HG03457 (cell line): ENCODE measurements at regions not wholly inside any gene's neighbourhood (a gene's known extent, or its start where the extent isn't known, plus 50 kb on each side); places are given as distances from the start of the nearest gene placed in this dataset.

Source experiments
- ATAC-seq: cut with Tn5 transposase; IDR thresholded peaks from one replicate; pipeline ENCODE4 v1.9.1; 2021; ENCODE audit warnings: moderate number of reproducible peaks; ENCODE audit not compliant: unreplicated experiment

DNA sequence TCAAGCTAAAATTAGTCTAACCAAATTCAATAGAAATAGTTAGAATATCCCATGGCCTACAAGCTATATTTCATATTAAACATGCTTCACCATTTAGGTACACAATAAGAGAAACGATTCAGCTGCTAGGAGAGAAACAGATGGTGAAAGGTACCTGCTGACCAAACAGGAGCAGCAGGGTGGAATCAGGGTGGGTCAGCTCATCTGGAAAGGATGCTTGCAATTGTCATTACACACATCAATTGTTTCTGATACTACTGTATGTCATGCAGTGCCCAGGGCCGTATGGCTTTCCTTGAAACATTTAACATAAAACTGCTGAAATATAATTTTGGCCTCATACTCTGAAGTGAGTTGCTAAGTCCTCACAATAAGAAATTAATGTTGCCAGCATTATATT, 776.0 kb downstream of the DACH1 start:
- ATAC-seq = no peak

GRCh38 chr13:71089056-71089455, 777.9 kb downstream of the DACH1 start:
- no peak for ATAC-seq

GRCh38 chr13:71087432-71087831, 779.6 kb downstream of the DACH1 start:
- no peak for ATAC-seq

GRCh38 chr13:71087006-71087405, 780.0 kb downstream of the DACH1 start:
- ATAC-seq = no peak

DNA sequence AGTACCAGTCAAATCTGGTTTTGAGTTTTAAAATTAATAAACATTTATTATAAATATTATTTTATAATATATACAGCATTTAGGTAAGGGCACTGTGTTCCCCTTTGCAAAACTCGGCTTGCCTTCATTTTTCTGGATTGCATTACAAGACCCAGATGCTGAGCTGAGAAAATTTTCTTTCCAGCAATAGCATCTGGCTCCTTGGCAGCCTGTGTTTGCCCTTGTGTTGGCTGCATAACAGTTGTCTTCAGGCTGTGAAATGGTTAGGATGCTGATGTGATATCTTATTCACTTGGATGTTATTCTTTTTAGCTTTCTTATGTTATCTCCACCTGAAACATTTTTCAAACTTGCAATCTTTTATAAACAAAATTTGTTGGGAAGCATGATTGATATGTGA, 784.4 kb downstream of the DACH1 start:
- ATAC-seq = no peak

GRCh38 chr13:71079638-71080037, 787.4 kb downstream of the DACH1 start:
- ATAC-seq = no peak

DNA sequence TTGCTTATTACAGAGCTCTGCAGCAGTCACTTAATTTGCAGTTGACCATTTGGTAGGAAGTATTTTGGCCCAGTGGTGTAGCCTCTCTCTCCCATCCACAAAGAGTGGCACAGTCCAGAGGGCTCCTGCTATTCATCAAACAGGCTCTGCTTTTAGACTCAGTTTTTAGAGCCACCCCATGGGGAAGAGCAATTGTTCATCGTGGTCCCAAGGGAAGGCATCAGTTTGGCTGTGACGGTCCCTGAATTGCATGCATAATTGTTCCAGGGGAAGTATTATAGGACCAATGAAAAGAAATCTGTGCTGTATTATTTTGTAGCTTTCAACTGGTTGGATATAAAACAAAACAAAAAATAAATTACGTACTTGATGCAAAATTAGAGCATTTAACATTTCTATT, 799.0 kb downstream of the DACH1 start:
- no peak for ATAC-seq

DNA sequence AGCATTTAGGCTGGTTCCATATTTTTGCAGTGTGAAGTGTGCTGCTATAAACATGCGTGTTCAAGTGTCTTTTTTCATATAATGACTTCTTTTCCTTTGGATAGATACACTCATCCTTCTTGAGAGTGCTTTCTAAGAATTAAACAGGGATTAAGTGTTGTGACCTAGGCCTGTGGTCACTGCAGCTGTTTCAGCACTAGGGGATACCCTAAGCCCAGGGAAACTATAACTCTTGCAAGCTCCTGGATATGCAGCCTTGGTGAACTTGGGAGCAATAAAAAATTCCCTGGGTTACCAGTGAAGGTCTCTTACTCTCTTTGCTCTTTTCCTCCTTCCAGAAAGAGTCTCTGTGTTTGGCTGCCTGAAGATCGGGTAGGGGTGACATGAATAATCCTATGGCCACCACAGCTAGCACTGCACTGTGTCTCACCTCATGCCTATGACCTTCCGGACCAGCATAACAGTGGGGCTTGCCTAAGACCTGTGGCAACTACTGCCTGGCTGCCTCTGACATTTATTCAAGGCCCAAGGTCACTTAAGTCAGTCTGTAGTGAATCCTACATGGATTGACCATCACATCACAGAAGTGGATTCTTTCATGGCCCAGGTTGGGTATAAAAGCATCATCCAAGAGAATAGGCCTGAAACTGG, 799.7 kb downstream of the DACH1 start:
- no peak for ATAC-seq

- ATAC-seq = no peak
Measured at GRCh38 chr13:71056581-71056980, 810.4 kb downstream of the DACH1 start.

DNA sequence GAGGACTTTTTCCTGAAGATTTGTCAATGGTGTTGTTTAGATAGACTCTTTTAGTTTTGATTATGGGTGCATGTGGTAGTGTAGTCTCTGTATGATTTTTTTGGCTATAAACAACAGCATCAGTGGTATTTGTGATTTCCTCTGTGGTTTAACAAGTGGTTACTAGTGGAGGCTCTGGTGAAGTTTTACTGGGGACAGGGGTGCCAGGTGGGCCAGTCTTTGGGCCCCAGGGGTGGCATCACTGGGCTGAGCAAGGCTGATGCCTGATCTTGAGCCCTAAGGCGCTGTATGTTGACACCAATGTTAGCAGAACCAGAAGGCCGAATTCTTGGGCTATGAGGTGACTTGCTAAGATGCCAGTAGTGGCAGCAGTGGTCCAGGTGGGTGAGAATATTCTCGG, 811.4 kb downstream of the DACH1 start:
- no peak for ATAC-seq

GRCh38 chr13:71055047-71055446, 812.0 kb downstream of the DACH1 start:
- no peak for ATAC-seq

- ATAC-seq = peak; percentile 82
Measured at GRCh38 chr13:71054358-71054757, 812.6 kb downstream of the DACH1 start.

DNA sequence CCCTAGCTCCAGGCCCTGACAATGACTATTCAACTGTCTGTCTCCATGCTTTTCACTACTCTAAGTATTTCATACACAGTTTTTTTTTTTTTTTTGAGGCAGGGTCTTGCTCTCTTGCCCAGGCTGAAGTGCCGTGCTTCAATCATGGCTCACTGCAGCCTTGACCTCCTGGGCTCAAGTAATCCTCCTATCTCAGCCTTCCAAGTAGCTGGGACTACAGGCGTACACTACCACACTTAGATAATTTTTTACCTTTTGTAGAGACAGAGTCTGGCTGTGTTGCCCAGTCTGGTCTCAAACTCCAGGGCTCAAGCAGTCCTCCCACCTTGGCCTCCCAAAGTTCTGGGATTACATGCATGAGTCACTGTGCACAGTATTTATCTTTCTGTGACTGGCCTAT, 815.4 kb downstream of the DACH1 start:
- ATAC-seq = no peak

GRCh38 chr13:71046360-71047079, 820.5 kb downstream of the DACH1 start:
- ATAC-seq = no peak

DNA sequence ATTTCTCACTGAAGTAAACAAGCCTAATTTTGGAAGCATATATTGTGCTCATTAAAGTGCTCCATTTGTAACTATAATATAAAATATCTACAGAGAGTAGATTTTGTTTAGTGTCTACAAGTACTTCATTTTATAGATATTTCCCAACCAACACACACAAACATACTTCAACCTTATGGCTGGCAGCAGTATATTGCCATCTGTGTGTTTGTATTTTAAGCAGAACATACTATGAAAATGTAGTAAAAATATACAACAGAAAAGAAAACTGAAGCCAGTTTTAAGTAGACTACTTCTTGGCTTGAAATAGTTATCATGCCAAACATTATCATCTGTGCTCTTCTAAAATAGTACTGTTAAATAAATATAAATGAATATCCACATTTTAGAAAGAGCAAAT, 821.9 kb downstream of the DACH1 start:
- ATAC-seq = no peak

GRCh38 chr13:71039440-71039839, 827.6 kb downstream of the DACH1 start:
- no peak for ATAC-seq

- no peak for ATAC-seq
Measured at GRCh38 chr13:71034018-71034417, 833.0 kb downstream of the DACH1 start.

- ATAC-seq = no peak
Measured at GRCh38 chr13:71033026-71033425, 834.0 kb downstream of the DACH1 start.

GRCh38 chr13:71030784-71031183, 836.2 kb downstream of the DACH1 start:
- no peak for ATAC-seq

DNA sequence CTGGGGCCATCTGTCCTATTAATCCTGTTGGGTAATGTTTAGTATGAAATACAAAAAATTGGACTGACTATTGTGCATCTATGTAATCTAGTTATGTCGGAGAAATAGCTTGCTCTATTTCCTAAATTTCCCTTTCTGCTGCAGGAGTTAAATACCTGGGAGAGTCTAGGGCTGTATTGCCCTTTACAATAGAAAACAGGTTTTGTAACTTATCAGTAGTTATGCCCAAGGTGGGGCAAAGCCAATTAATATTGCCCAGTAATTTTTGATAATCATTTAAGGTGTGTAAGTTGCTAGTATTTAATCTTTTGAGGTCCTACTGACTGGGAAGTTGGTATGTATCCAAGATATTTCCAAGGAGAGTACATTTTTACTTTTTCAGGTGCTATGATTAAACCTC, 838.1 kb downstream of the DACH1 start:
- no peak for ATAC-seq

DNA sequence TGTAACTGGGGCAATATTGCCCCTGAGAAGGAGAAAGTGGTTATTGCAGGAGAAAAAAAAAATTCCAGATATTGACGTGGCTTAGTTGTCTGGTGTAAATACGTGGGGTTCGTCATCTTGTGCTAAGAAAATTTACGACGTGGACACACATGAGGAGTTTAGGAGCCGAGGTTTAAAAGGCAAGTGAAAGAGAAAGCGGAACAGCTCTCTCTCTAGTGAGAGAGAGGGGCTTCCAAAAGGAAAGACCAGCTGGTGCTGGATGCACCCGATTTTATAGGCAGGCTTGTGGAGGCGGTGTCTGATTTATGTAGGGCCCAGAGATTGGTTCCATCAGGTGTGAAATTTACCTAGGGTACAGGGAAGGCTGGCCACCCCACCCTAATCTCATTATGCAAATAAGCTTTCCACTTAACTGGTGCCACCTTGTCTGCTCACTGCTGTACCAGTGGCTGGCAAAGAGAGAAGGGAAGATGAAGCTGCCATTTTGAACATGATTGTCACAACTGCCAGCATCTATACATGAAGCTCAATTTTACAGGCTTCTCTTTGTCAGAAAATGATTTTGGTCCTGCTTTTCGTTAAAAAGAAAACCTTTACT, 845.1 kb downstream of the DACH1 start:
- no peak for ATAC-seq

GRCh38 chr13:71018995-71019394, 848.0 kb downstream of the DACH1 start:
- ATAC-seq = no peak
